GM21786 (cell line): ENCODE measurements at regions not wholly inside any gene's neighbourhood (a gene's known extent, or its start where the extent isn't known, plus 50 kb on each side); places are given as distances from the start of the nearest gene placed in this dataset.

ENCODE experiments used
- ATAC-seq: cut with Tn5 transposase; IDR thresholded peaks from one replicate; pipeline ENCODE4 v1.9.1; 2021; ENCODE audit not compliant: unreplicated experiment

DNA sequence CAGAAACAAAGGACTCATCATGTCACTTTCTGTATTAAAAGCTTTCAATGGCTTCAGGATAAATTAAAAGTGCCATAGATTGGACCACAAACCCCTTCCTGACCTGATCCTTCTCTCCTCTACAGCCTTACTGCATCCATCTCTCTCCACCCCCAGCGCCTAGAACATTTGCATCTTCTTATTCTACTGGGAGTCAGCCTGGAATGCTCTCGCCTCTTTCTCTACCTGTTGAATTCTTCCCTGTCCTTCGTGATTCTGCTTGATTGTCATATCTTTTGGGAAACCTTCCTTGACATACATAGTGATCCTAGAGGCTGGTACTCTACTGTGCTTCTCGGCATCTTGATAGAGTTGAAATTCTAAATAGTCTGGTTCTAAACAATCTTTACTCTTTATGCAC lies 332.0 kb upstream of the PBX1 start:
- no peak for ATAC-seq

DNA sequence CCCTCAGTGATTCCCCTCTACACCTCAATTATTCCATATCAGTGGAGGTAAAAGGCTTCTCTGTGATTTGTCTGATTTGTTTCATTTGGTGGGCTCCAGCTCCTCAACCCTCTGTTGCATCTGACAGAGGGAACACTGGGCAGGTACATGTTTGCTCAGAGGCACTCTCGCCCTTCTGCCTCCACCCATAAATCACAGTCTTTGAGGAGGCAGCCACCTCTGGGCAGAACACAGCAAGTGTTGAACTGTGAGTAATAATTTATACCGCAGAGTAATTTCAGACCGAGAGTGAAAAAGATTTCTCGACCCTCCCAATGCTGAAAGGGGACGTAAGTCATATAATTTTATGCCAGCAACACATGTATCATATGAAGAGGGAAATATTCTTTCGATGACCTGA lies 330.1 kb upstream of the PBX1 start:
- ATAC-seq = no peak

DNA sequence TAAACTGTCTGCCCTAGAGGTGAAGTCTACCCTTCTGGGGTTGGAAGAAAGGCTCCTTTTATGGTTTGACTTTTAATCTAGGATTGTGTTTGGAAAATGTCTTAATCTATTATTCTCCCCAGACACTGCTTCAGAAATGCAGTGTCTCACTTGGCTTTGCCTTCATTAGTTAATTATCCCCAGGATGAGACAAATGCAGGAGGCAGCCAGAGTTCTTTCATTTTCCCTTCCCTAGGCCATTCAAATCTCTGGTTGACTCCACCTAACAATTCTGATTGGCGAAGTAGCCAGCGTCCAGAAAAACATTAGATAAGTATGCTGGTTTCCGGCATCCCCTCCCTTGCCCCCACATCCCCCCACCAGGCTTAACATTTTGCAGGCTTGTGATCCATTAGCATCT lies 325.8 kb upstream of the PBX1 start:
- ATAC-seq = no peak

DNA sequence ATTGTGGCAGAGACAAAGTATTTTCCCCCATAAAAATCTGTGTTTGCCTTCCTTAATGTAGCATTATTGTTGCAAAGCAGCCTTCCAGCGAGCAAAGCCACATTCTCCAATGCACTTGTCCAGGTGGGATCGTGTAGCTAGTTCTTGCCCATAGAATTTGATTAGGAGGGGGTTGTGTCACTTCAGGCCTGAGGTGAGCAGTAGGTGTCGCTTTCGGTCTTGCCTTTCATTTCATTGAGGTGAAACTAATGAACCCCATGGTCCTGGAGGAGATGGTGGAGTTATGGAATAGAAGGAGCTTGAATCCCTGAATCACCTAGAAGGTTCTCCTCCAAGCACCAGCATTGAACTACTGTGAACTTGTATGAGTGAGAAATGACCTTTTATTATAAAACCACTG lies 318.9 kb upstream of the PBX1 start:
- no peak for ATAC-seq

DNA sequence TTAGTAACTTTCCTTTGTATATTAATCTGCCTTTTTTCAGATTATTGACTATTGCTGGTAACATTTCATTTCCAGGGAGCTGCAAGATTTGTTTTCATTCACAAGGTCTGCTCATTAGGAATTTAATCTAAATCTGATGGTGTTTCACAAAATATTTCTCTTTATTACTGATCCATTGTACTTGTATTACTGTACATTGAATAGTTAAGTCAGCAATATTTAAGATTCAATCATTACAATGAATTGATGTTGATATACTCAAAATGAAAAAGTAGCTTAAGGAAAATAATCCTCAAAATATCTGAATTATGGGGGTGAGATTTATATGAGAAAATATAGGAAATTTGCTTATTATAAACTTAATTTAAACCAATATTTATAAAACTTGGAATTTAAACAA lies 308.6 kb upstream of the PBX1 start:
- no peak for ATAC-seq

DNA sequence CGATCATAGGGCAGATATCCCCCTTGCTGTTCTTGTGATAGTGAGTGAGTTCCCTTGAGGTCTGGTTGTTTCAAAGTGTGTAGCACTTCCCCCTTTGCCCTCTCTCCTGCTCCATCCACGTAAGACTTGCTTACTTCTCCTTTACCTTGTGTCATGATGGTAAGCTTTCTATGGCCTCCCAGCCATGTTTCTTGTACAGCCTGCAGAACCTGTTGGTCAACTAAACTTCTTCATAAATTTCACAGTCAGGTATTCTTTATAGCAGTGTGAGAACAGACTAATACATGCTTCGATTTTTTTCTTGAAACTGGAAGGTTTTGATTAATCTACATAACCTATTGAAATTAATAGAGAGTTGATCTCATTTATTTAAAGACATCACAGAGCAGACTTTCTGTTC lies 302.5 kb upstream of the PBX1 start:
- ATAC-seq = no peak

DNA sequence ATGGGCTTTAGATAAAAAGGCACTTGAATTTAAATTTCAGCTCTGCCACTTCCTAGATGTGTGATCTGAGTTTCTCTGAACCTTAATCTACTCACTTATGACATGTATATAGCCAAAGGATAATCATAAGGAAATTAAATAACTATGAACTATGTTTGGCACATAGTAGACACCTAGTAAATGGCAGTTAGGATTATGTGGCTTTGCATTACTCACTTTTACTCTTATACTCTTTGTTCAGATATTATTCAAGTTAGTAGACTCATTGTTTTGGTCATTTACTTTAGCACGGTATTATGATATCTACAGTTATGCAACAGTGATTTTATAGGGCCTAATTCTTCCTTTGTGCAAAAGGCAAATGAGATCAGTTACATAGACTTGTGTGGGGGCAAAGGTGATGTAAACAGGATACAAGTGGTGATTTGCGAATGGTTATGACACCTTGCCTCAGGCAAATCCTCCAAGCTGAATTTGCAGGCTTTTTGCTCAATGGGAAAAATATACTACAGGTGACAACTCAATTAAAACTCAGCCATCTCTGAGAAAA lies 297.2 kb upstream of the PBX1 start:
- ATAC-seq = no peak

DNA sequence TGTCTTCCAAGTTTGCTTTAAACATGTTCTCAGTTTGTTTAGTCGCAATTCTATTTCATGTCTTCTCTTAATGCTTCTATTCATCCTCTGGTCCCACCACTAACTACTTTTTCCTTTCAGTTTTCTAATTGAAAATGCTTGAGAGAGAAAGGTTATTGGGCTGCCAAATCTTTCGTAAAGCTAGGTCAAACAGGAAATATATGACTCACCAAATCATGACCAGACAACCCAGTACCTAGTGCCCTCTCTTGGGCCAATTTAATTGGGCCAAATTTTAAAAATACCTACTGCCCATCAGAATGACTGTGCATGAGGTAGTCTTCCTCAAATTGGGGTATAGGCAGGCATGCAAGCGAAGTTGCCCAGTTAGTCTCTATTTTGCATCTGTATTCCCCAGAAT lies 295.4 kb upstream of the PBX1 start:
- ATAC-seq = no peak

DNA sequence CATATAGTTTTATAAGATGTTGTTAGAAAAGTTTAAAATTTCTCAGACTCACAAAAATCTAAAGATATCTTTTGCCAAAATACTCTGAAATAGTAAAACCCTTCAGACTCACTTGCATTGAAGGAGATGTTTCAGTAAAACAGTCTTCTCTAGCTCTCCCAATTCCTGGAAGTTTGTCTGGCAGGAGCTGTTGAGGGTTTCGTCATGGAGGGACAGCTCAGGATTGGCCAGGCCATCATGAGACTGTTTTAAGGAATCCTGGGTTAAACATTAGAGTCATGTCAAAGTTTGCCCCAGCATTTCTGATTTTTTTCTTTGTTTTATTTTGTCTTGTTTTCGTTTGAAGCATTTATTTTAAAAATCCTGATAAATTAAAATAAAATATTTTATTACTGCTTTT lies 293.8 kb upstream of the PBX1 start:
- no peak for ATAC-seq

DNA sequence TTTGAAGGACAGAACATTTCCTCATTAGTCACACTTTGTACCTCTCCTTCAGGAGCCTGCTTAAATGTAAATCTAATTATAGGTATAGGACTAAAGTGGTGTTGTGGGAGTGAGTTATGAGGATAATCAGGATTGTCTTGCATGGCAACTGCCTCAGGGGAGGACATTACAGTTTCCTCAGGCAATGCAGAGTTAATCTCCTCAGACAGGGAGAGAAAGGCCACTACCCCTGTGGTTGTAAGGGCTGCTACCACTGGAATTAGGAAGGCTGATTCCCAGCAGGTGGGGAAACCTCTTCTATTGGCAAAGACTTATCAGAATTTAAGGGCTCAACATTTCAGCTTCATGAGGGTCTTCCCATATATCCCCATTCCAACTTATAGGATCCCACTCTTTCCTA lies 286.8 kb upstream of the PBX1 start:
- ATAC-seq = no peak

DNA sequence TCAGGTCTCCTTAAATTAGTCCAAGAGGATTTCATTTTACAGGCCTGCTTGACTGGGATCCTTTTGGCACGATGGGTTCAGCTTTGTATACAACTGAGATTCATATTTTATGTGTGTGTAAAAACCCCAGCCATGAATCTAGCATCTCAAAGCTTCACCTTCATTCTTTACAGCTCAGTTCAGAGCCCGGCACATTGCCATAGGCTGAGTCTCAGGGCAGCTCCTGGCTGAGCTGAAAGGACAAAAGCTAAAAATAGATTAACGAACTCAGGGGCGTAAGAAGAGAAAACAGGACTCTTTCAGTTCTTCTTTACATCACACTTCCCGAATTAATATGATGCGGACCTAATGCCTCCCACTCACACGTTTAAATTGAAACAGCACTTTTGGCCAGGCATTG lies 262.8 kb upstream of the PBX1 start:
- no peak for ATAC-seq

DNA sequence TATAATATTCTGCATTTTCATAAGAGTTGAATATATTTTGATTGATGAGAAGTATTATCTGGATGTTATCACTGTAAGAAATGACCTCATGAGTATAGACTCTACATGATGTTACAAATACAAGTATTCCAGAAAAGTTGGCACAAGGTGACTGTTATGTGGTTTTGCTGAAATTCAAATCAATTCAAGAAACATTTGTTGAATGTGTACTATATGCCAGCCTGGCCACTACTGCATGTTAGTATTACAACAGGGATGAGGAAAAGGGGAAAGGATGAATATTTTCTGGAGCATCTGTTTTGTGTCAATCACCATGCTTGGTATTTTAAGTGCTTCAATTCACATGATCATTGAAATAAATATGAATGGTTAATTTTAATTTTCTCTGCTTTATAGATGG lies 250.9 kb upstream of the PBX1 start:
- ATAC-seq = no peak

DNA sequence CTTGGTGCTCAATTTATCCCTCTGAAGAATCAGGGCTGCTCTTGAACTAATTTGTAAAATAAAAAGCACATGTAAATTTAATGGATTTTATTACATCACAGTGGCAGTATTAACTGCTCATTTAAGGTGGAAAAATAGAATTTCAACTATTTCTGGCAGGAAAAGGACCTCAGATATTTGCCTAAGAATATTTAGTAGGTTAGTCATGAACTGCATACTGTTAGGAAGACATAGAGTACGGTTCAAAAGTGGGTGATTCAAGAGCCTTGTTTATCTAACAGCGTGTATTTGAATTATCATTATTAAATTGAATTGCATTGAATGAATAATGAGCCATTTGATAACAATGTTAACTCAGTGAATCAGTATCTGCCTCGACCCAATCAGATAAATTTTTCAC lies 248.8 kb upstream of the PBX1 start:
- ATAC-seq = no peak

DNA sequence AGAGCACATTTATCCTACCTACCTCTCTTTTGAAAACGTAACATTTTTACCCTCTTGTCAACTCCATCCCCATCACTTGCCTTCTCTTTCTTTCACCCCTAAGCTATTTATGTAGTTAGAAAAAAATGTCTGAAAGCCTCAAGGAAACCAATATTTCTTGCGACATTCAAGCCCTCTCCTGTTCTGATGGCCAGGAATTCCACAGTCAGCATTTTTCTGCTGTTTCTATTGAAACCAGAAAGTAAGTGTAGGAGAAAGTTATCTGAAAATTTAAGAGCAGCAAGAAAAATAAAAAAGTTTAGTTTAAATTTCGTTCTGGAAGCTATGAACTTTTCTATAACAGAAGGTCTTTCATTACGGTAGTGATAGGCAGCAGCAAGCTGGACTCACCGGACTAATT lies 247.6 kb upstream of the PBX1 start:
- no peak for ATAC-seq

DNA sequence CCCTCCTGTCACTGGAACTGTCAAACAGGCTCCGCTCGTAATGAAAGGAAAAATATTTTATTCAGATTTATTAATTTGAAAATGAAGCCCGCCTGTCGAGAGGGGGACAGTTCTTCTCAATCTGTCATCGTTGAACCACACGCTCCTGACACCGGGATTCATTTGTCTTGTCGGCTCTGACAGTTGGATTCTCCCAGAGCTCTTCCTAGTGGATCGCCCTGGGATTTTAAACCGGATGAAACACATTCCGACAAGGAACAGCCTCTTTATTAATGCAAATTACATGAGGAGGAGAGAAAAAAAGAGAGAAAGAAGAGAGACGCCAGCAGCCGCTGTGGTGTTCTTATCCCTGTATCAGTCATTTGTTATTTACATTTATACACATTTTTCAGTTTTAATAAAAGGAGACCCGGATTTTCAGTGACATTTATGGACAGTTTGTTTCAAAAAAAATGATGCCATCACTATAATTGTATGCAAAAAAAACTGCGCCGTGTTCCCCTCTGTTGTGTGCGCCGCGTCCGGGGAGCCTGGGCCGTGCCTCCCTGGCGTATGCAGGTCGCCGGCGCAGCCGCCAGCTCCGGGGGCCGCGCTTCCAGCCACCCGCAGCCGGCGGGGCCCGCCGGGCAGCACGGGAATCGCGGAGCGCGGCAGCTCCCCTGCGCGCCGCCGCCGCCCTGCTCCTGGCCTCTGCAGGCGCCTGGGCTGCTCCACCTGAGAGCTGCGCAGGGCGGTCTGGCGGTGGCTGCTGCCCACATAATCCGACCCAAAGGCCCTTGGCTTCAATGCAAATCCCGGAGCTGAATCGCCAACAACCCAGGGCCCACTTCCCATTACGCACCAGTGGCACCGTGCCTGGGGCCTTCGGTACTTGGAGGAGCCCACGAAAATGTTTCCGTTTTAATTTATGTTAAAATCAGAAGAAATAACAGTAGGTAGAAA lies 237.9 kb upstream of the PBX1 start:
- ATAC-seq = no peak

DNA sequence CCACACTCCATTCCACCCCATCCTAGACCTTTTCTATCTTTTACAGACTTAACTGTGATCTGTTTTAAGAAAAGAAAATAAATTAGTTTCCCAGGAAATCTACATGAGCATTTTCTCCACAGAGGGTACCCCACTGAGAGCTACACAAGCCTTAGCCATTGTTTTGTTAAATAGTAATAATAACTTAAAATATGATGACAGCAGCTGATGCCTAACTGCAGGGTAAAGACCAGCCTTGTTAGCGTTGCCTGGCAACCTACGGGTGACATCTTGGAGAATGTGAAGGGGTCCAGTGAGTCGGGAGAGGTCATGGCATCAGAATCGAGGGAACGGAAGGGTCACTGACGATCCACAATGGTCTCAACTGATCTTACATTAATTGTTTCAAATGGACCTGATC lies 233.2 kb upstream of the PBX1 start:
- no peak for ATAC-seq

DNA sequence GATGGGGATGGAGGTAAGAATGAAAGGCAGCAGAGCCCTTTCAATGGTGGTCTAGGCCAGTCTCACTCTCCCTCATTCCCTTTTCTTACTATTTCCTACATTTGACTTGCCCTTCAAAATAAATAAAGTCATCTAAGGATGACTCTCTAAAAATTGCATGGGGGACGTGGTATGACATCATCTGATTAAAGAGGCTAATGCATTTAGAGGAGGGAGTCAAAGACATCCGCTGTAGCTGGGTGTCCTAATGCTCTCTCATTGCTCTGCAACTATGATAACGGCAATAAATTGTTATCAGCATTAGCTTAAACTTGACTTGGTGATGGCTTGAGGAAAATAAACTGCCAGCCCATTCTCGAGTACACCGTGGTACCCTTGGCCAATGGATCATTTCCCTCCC lies 225.6 kb upstream of the PBX1 start:
- ATAC-seq = no peak

DNA sequence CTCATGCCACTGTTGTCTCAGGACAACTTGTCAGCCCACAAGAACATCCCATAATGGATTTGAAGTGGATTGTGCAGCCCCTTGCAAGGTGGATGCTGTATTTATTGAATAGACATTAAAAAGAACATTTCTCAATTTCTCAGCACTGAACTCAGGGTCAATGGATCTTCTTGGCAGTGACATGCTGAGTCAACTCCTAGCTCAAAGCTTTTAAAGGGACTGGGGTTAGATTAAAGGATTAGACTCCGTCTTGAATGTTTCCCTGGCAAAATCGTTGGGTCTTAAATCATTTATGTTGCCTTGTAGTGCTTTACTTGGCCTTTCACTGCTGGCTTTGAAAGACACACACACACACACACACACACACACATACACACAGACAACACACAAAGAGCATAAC lies 221.6 kb upstream of the PBX1 start:
- no peak for ATAC-seq

DNA sequence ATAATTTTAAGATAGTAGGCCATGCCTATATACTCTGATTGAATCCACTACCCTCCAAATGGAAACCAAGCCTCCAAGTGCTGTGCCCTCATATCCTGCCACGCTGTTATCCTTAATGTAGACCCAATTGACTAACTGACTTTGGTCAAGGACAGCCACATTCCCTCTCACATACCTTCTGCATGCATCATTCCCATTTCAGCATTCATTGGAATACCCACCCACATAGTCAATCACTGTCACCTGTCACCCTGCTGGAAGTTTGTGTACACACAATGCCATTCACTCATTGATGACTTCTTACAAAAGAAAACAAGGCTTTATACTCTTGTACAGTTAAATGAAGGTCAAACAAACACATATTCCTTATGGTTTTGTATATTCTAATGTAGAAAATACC lies 221.1 kb upstream of the PBX1 start:
- no peak for ATAC-seq

DNA sequence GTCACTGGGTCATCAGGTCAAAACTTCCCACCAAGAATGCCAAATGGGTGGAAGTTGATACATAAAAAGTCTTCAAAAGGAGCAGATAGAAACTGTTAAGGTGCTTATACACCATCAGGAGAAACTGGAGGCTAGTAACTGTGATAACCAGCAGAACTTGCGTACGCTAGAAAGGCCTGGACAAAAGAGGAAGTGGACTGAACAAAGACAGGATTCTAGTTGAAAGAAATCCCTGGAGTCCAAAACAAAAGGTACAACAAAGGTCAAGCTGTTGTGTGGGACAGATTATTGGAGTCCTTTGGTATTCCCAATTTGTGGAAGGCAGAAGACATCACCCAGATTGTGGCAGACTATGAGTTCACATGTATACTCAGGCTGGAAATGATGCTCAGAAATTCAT lies 215.8 kb upstream of the PBX1 start:
- ATAC-seq = no peak

DNA sequence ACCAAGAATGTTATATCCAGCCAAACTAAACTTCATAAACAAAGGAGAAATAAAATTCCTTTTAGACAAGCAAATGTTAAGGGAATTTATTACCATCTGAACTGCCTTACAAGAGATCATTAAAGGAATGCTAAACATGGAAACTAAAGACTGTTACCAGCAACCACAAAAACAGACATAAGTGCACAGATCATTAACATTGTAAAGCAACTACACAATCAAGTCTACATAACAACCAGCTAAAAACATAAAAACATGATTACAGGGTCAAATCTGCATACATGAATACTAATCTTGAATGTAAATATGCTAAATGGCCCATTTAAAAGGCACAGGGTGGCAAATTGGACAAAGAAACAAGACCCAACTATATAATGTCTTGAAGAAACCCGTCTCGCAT lies 211.0 kb upstream of the PBX1 start:
- ATAC-seq = no peak

DNA sequence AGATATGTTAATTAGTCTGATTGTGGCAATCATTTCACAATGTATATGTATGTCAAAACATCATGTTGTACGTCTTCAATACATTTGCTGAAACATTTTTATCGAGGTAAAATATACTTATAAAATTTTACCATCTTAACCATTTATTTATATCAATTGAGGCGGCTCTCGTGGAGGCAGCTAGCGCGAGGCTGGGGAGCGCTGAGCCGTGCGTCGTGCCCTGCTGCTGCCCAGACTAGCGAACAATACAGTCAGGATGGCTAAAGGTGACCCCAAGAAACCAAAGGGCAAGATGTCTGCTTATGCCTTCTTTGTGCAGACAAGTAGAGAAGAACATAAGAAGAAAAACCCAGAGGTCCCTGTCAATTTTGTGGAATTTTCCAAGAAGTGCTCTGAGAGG lies 202.5 kb upstream of the PBX1 start:
- ATAC-seq = no peak

DNA sequence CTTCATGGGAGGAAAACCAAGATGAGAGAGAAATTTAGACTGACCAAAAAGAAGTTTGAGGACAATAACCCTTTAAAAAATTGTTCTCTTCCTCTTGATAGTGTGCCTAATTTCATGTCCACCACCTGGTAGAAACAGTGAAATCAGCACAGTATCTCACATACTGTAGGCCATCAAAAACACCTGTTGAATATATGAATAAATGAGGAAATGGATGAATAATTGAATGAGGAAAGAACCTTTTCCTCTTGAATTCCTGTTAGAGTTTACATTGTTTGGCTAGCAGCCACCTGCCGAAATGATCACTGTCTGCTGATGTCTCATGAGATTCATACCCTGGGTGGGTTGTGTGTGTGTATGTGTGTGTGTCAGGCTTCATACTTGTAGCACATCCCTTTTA lies 198.7 kb upstream of the PBX1 start:
- no peak for ATAC-seq
